ENCODE measurements at regions not wholly inside any gene's neighbourhood (a gene's known extent, or its start where the extent isn't known, plus 50 kb on each side); places are given as distances from the start of the nearest gene placed in this dataset.

DNA sequence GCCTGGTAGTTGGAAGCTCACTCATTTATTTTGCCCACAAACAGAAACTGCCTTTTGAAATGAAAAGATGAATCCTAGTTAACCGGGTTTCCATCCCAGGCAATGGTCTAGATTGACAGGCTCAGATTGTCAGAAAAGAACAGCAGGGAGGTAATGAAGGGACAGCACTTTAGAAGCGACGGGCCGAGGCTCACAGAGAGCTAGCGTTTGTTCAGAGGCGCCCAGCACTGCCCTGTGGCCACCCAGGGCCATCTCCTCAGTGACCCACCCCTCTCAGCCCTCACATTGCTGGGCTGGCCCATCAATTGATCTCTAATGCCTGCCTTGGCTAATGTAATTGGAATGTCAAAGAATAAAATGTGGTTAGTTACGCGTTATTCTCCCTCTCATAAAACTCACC lies 304.8 kb downstream of the CDCA7 start:
- no peaks in the 10 kb centered on the region for H3K4me1 ChIP-seq
- no peaks in the 10 kb centered on the region for H3K9me3 ChIP-seq
- no peak for DNase-seq
- H3K4me3 ChIP-seq, result no peak overlapping the region
- H3K27ac ChIP-seq, result no peak overlapping the region
- H3K36me3 ChIP-seq, result no peaks in the 10 kb centered on the region
- TF ChIP-seq, protein P1, sequence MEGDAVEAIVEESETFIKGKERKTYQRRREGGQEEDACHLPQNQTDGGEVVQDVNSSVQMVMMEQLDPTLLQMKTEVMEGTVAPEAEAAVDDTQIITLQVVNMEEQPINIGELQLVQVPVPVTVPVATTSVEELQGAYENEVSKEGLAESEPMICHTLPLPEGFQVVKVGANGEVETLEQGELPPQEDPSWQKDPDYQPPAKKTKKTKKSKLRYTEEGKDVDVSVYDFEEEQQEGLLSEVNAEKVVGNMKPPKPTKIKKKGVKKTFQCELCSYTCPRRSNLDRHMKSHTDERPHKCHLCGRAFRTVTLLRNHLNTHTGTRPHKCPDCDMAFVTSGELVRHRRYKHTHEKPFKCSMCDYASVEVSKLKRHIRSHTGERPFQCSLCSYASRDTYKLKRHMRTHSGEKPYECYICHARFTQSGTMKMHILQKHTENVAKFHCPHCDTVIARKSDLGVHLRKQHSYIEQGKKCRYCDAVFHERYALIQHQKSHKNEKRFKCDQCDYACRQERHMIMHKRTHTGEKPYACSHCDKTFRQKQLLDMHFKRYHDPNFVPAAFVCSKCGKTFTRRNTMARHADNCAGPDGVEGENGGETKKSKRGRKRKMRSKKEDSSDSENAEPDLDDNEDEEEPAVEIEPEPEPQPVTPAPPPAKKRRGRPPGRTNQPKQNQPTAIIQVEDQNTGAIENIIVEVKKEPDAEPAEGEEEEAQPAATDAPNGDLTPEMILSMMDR (IDR thresholded peaks at IDR 0.05), result no peak
- TF ChIP-seq POLR2A (IDR thresholded peaks at IDR 0.05), result no peak
- no peaks in the 10 kb centered on the region for H3K27me3 ChIP-seq

DNA sequence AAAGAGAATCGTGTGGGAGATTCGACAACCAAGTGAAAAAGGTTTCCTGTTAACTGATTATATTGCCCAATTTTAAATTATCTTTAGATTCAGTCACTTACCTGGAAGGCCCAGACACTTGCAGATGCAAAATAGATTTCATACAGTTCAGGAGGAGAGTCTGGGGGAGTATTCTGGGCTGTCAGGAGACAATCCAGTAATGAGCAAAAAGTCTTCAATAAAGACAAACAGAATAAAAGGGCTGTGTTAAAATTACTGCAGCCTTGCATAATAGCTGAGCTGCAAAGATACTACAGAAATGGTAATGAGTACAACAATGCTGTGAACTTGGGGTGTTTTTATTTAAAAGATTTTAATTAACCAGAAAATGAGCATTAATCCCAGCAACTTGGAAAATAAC lies 303.6 kb downstream of the SP3 start:
- H3K27me3 ChIP-seq, result no peaks in the 10 kb centered on the region
- no peaks in the 10 kb centered on the region for H3K9me3 ChIP-seq
- H3K36me3 ChIP-seq, result no peaks in the 10 kb centered on the region
- H3K27ac ChIP-seq, result no peak overlapping the region
- no peak for DNase-seq
- no peak overlapping the region for H3K4me3 ChIP-seq
- no peak for TF ChIP-seq POLR2A (IDR thresholded peaks at IDR 0.05)
- TF ChIP-seq, protein P1 (IDR thresholded peaks at IDR 0.05), result no peak
- no peaks in the 10 kb centered on the region for H3K4me1 ChIP-seq

DNA sequence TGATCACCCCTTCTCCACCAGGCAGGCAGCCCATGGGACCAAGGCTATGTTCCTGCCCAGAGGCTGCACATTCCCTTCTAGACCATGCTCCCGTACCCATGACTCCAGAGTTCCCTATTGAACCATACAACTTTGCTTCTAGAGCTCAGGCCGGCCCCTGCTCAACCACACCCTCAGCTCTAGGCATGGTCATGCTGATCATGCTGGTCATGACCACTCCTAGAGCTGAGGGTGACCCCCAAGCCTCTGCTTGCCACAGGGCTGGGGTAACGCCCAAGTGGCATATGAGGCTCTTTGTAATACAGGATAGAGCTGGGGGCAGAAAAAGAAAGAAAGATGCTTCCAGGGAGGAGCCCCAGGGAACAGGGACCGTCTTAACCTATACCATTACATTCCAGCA lies 301.8 kb downstream of the SP3 start:
- H3K36me3 ChIP-seq, result no peaks in the 10 kb centered on the region
- no peak for DNase-seq
- no peak overlapping the region for H3K27ac ChIP-seq
- no peaks in the 10 kb centered on the region for H3K4me1 ChIP-seq
- H3K9me3 ChIP-seq, result no peaks in the 10 kb centered on the region
- H3K4me3 ChIP-seq, result no peak overlapping the region
- TF ChIP-seq, protein P1 (IDR thresholded peaks at IDR 0.05), result no peak
- no peak for TF ChIP-seq POLR2A (IDR thresholded peaks at IDR 0.05)
- no peaks in the 10 kb centered on the region for H3K27me3 ChIP-seq

DNA sequence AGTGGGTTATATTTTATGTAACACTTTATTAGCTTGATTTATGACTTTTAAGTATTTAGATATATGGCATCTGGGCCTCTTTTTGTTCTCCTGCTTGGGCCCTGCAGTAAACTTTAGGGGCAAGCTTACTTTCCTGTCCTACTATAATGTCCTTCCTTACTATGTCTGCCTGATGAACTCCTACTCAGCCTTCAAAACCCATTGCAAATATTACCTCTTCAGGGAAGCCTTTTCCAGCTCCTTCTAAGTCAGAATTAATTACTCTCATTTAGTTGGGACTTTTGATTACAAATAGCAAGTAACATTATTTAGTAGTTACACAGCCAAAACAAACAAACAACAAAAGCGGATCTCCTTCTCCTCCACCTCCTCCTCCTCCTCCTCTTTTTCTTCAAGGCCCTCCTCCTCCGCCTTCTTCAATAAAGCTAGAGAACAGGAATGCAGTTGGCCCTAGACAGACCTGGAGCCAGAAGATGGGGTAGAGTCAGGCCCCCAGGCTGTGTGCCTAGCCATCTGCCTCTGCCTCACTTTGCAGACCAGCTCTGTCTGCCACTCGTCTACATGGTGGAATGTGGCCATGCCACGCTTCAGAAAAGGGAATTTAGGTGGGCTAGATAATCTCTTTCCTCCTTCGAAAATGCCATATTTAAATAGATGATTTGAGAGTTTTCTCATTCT lies 301.2 kb downstream of the SP3 start:
- no peaks in the 10 kb centered on the region for H3K36me3 ChIP-seq
- TF ChIP-seq POLR2A (IDR thresholded peaks at IDR 0.05), result no peak
- TF ChIP-seq, protein P1 (IDR thresholded peaks at IDR 0.05), result no peak
- H3K27me3 ChIP-seq, result no peaks in the 10 kb centered on the region
- no peak for DNase-seq
- no peaks in the 10 kb centered on the region for H3K9me3 ChIP-seq
- H3K27ac ChIP-seq, result no peak overlapping the region
- H3K4me3 ChIP-seq, result no peak overlapping the region
- no peaks in the 10 kb centered on the region for H3K4me1 ChIP-seq

DNA sequence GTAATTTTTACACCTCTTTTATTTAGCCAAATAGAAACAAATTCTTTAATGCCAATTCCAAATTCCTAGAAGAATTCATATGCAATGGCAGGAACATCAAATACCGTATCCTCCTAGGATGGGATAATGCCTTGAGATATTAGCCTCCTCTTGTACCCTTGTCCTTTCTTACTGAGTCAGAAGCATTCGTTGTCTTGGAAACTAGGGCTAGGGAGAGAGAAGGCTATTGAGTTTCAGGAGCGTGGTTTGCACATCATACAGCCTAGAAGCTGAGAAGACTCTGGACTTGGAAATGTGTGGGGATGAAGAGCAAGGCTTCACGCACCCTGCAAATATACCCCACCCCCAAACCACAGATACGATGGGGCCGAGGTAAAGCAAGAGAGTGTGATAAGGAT lies 300.7 kb downstream of the SP3 start:
- no peaks in the 10 kb centered on the region for H3K36me3 ChIP-seq
- TF ChIP-seq, protein P1 (IDR thresholded peaks at IDR 0.05), result no peak
- TF ChIP-seq POLR2A (IDR thresholded peaks at IDR 0.05), result no peak
- no peaks in the 10 kb centered on the region for H3K9me3 ChIP-seq
- DNase-seq, result no peak
- H3K27ac ChIP-seq, result no peak overlapping the region
- H3K4me1 ChIP-seq, result no peaks in the 10 kb centered on the region
- no peaks in the 10 kb centered on the region for H3K27me3 ChIP-seq
- H3K4me3 ChIP-seq, result no peak overlapping the region
